ENCODE measurements at regions not wholly inside any gene's neighbourhood (a gene's known extent, or its start where the extent isn't known, plus 50 kb on each side); places are given as distances from the start of the nearest gene placed in this dataset.

DNA sequence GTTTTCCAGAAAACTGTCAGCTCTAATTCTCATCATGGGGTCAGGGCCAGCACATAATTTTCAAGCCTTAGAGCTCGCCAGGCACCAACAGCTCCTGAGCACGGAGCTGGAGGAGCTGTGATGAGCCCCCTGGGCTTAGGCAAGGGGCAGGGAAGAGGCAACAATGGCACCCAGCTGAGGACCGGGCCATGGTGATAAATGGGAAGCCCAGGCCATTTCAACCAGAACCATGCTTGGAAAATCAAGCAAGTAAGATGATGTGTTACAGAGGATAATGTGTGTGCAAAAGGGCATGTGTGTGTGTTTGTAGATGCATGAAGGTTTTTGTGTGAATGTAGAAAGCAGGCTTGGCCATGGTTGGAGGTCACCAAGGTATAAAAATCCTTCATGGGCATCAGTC lies 66.8 kb upstream of the UBAC2 start:
- TF ChIP-seq, protein P1, sequence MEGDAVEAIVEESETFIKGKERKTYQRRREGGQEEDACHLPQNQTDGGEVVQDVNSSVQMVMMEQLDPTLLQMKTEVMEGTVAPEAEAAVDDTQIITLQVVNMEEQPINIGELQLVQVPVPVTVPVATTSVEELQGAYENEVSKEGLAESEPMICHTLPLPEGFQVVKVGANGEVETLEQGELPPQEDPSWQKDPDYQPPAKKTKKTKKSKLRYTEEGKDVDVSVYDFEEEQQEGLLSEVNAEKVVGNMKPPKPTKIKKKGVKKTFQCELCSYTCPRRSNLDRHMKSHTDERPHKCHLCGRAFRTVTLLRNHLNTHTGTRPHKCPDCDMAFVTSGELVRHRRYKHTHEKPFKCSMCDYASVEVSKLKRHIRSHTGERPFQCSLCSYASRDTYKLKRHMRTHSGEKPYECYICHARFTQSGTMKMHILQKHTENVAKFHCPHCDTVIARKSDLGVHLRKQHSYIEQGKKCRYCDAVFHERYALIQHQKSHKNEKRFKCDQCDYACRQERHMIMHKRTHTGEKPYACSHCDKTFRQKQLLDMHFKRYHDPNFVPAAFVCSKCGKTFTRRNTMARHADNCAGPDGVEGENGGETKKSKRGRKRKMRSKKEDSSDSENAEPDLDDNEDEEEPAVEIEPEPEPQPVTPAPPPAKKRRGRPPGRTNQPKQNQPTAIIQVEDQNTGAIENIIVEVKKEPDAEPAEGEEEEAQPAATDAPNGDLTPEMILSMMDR (IDR thresholded peaks at IDR 0.05): no peak
- TF ChIP-seq POLR2A (IDR thresholded peaks at IDR 0.05): no peak

Data from adrenal gland (tissue), 5 donors.